HG03342 (cell line): ENCODE measurements at regions not wholly inside any gene's neighbourhood (a gene's known extent, or its start where the extent isn't known, plus 50 kb on each side); places are given as distances from the start of the nearest gene placed in this dataset.
"Not testable (repeated sequence)": the region's sequence is repeated elsewhere in the genome, so short reads cannot be mapped to it uniquely, and the experiment has no call there.

ENCODE experiments used
- ATAC-seq: cut with Tn5 transposase; IDR thresholded peaks from one replicate; pipeline ENCODE4 v1.9.1; 2021; ENCODE audit warnings: mild to moderate bottlenecking, moderate library complexity; ENCODE audit not compliant: unreplicated experiment

GRCh38 chr20:47440857-47441773 lies 60.6 kb upstream of the NCOA3 start:
- ATAC-seq, result no peak

GRCh38 chr20:47441774-47442150 lies 59.9 kb upstream of the NCOA3 start:
- ATAC-seq, result no peak

GRCh38 chr20:47443060-47443459 lies 58.6 kb upstream of the NCOA3 start:
- ATAC-seq, result not testable (repeated sequence)

GRCh38 chr20:47444584-47444983 lies 57.1 kb upstream of the NCOA3 start:
- no peak for ATAC-seq

GRCh38 chr20:47445291-47445690 lies 56.4 kb upstream of the NCOA3 start:
- no peak for ATAC-seq

GRCh38 chr20:47447350-47448296 lies 54.1 kb upstream of the NCOA3 start:
- not testable (repeated sequence) for ATAC-seq

GRCh38 chr20:47448429-47448828 lies 53.3 kb upstream of the NCOA3 start:
- no peak for ATAC-seq

GRCh38 chr20:47451602-47451904 lies 50.1 kb upstream of the NCOA3 start:
- no peak for ATAC-seq
